ENCODE measurements at regions not wholly inside any gene's neighbourhood (a gene's known extent, or its start where the extent isn't known, plus 50 kb on each side); places are given as distances from the start of the nearest gene placed in this dataset.

- TF ChIP-seq CTCF (IDR thresholded peaks at IDR 0.05): no peak
These were observed 288.3 kb upstream of the CDH18 start for GRCh38 chr5:20276061-20276958.

GRCh38 chr5:20266066-20266465, 278.1 kb upstream of the CDH18 start:
- no peak for TF ChIP-seq CTCF (IDR thresholded peaks at IDR 0.05)

- no peak for TF ChIP-seq CTCF (IDR thresholded peaks at IDR 0.05)
These were observed 274.9 kb upstream of the CDH18 start for GRCh38 chr5:20262896-20263295.

GRCh38 chr5:20254748-20255147, 266.7 kb upstream of the CDH18 start:
- TF ChIP-seq CTCF (IDR thresholded peaks at IDR 0.05): no peak

GRCh38 chr5:20248118-20248517, 260.1 kb upstream of the CDH18 start:
- TF ChIP-seq CTCF (IDR thresholded peaks at IDR 0.05): no peak

- no peak for TF ChIP-seq CTCF (IDR thresholded peaks at IDR 0.05)
These were observed 257.5 kb upstream of the CDH18 start for GRCh38 chr5:20245432-20245974.

- no peak for TF ChIP-seq CTCF (IDR thresholded peaks at IDR 0.05)
These were observed 253.4 kb upstream of the CDH18 start for GRCh38 chr5:20241351-20241750.

Measured in LNCAP (cell line).